HG03097 (cell line): ENCODE measurements at regions not wholly inside any gene's neighbourhood (a gene's known extent, or its start where the extent isn't known, plus 50 kb on each side); places are given as distances from the start of the nearest gene placed in this dataset.

Source experiments
- ATAC-seq: cut with Tn5 transposase; IDR thresholded peaks from one replicate; pipeline ENCODE4 v1.9.1; 2021; ENCODE audit not compliant: unreplicated experiment, low FRiP score

GRCh38 chr18:26705757-26706156 is 157.4 kb upstream of the KCTD1 start:
- no peak for ATAC-seq

GRCh38 chr18:26703170-26703930 is 155.0 kb upstream of the KCTD1 start:
- ATAC-seq: no peak

GRCh38 chr18:26702086-26702485 is 153.7 kb upstream of the KCTD1 start:
- no peak for ATAC-seq

GRCh38 chr18:26700728-26701127 is 152.4 kb upstream of the KCTD1 start:
- no peak for ATAC-seq

GRCh38 chr18:26700201-26700600 is 151.8 kb upstream of the KCTD1 start:
- no peak for ATAC-seq

- ATAC-seq: no peak
These were observed 149.0 kb upstream of the KCTD1 start for GRCh38 chr18:26697186-26697884.

GRCh38 chr18:26696786-26697185 is 148.4 kb upstream of the KCTD1 start:
- no peak for ATAC-seq

- no peak for ATAC-seq
These were observed 148.0 kb upstream of the KCTD1 start for GRCh38 chr18:26696308-26696707.

- no peak for ATAC-seq
These were observed 141.0 kb upstream of the KCTD1 start for GRCh38 chr18:26689226-26689879.

GRCh38 chr18:26686532-26686931 is 138.2 kb upstream of the KCTD1 start:
- no peak for ATAC-seq

GRCh38 chr18:26685438-26686157 is 137.2 kb upstream of the KCTD1 start:
- no peak for ATAC-seq

GRCh38 chr18:26677957-26678356 is 129.6 kb upstream of the KCTD1 start:
- no peak for ATAC-seq

GRCh38 chr18:26667046-26667445 is 118.7 kb upstream of the KCTD1 start:
- ATAC-seq: no peak

GRCh38 chr18:26662996-26663395 is 114.6 kb upstream of the KCTD1 start:
- no peak for ATAC-seq

GRCh38 chr18:26657631-26658581 is 109.6 kb upstream of the KCTD1 start:
- no peak for ATAC-seq

GRCh38 chr18:26656944-26657536 is 108.7 kb upstream of the KCTD1 start:
- ATAC-seq: peak; percentile 70

- ATAC-seq: peak; percentile 25
These were observed 108.1 kb upstream of the KCTD1 start for GRCh38 chr18:26656431-26656943.

- ATAC-seq: no peak
These were observed 107.4 kb upstream of the KCTD1 start for GRCh38 chr18:26655525-26656430.
